Endodermal cell (in vitro differentiated cells): ENCODE measurements at regions not wholly inside any gene's neighbourhood (a gene's known extent, or its start where the extent isn't known, plus 50 kb on each side); places are given as distances from the start of the nearest gene placed in this dataset.

ENCODE experiments used
- DNase-seq: peaks from one replicate; pipeline ENCODE4 v3.0.0-alpha.2; 2017
- H3K27ac ChIP-seq: 2 replicates; pipeline ENCODE4 v1.5.1; 2013; ENCODE audit warnings: mild to moderate bottlenecking, low read depth, low read length, moderate library complexity
- H3K27me3 ChIP-seq: 2 replicates; pipeline ENCODE4 v1.6.1; 2013; ENCODE audit warnings: mild to moderate bottlenecking, low read length, moderate library complexity; ENCODE audit not compliant: insufficient read depth, control insufficient read depth, poor library complexity, severe bottlenecking
- H3K36me3 ChIP-seq: 2 replicates; pipeline ENCODE4 v1.7.0; 2013; ENCODE audit warnings: mild to moderate bottlenecking, low read length, moderate library complexity; ENCODE audit not compliant: control insufficient read depth, insufficient read depth
- H3K4me1 ChIP-seq: one replicate; pipeline ENCODE4 v1.7.0; 2013; ENCODE audit warnings: low read length; ENCODE audit not compliant: control insufficient read depth, insufficient read depth
- H3K4me3 ChIP-seq: 2 replicates; pipeline ENCODE4 v1.5.1; 2013; ENCODE audit warnings: mild to moderate bottlenecking, low read length, moderate library complexity
- H3K9ac ChIP-seq: 2 replicates; pipeline ENCODE4 v1.6.1; 2013; ENCODE audit warnings: mild to moderate bottlenecking, low read length, moderate library complexity; ENCODE audit not compliant: poor library complexity, severe bottlenecking; ENCODE audit errors: extremely low read depth
- H3K9me3 ChIP-seq: 2 replicates; pipeline ENCODE4 v1.6.1; 2013; ENCODE audit warnings: mild to moderate bottlenecking, low read length, moderate library complexity; ENCODE audit not compliant: control insufficient read depth
- H3K27ac Mint-ChIP-seq: 2 replicates; pipeline ENCODE4 v1.8.0; 2020; ENCODE audit warnings: mixed read lengths
- H3K27me3 Mint-ChIP-seq: 2 replicates; pipeline ENCODE4 v1.8.0; 2021; ENCODE audit warnings: mild to moderate bottlenecking, mixed read lengths; ENCODE audit not compliant: insufficient read depth
- H3K36me3 Mint-ChIP-seq: 2 replicates; pipeline ENCODE4 v1.8.0; 2020; ENCODE audit warnings: low read depth, mixed read lengths
- H3K4me1 Mint-ChIP-seq: 2 replicates; pipeline ENCODE4 v1.8.0; 2020; ENCODE audit warnings: mixed read lengths
- H3K4me3 Mint-ChIP-seq: 2 replicates; pipeline ENCODE4 v1.8.0; 2020; ENCODE audit warnings: mild to moderate bottlenecking, moderate library complexity, mixed read lengths
- H3K9me3 Mint-ChIP-seq: 2 replicates; pipeline ENCODE4 v1.8.0; 2020; ENCODE audit warnings: mild to moderate bottlenecking, mixed read lengths
- CTCF ChIP-seq: fragments of 200-600 bp; sonication (generic); conservative IDR thresholded peaks from 2 replicates; pipeline ENCODE4 v1.5.0; 2021; ENCODE audit warnings: antibody characterized with exemption, mild to moderate bottlenecking
- WGBS, 2 experiments: methylation state at CpG; one replicate each; pipeline versions ENCODE4 v1.1.5 to v1.1.7; 2013; ENCODE audit warnings: missing lambda C conversion rate in 2 of 2, mixed read lengths in 1 of 2; ENCODE audit not compliant: insufficient coverage in 1 of 2, insufficient read length in 1 of 2; 5-methylcytosine and 5-hydroxymethylcytosine counted together

DNA sequence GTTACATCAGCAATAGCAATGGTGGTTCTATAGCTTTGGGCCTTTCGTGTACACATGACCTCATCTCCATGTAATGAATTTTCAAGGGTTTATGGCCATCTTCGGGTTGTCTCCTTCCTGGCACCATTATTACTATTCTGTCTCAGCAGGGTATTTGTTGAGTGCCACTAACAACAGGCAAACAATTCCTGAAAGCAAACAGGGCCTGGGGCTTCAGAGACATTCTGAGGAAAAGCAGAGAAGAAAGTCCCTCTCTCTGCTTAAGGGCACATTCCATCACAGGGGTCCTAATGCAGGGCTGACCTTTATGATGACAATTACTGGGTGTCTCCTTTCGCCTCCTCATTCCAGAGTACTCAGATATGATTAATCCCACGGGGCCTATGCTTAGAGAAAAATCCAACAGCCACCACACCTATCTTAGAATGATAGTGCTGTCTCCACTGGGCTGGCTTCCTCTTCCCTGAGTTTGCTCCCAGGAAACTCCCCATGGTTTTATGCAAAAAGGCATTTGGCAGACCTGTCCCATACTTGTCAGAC lies 540.2 kb upstream of the ZNF462 start:
- no peaks in the 10 kb centered on the region for H3K36me3 Mint-ChIP-seq
- DNase-seq = no peak
- Histone ChIP-seq H3K27ac (no peak overlapping the region), H3K27me3 (no peaks in the 10 kb centered on the region), H3K9me3 (no peaks in the 10 kb centered on the region), H3K9ac (no peak overlapping the region), H3K4me3 (no peak overlapping the region), H3K36me3 (no peaks in the 10 kb centered on the region), H3K4me1 (peaks cover 5% of the 10 kb centered on the region)
- WGBS, 2 experiments = 86 to 88% methylated on average over 2 to 4 of the region's 4 CpGs
- H3K27me3 Mint-ChIP-seq = no peaks in the 10 kb centered on the region
- peaks cover 21% of the 10 kb centered on the region for H3K4me1 Mint-ChIP-seq
- no peaks in the 10 kb centered on the region for H3K9me3 Mint-ChIP-seq
- H3K27ac Mint-ChIP-seq = no peak overlapping the region
- no peak for TF ChIP-seq CTCF
- no peak overlapping the region for H3K4me3 Mint-ChIP-seq

DNA sequence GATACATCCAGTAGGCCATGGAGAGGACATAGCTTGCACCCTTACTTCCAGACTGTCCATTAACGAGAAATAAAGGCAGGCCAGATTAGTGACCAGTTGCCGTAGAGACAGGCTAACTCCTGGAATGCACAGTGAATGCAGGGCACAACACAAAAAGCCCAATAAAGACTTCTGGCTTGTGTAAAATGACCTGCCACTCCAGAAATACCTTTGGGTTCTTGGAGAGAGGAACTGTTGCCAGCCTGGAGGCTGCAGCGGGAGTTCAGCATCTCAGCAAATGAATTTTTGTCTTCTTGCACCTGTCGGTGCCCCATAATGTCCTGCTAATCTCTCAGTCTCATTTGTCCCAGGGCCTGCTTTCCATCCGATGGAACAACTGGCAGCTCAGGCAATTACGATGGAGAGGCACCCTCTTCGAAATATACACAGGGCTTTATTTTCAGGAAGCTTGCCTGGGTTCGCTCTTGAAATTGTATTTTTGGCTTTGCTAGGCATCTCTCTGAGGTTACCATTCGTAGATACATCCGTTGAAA lies 538.8 kb upstream of the ZNF462 start:
- H3K4me1 Mint-ChIP-seq = peaks cover 21% of the 10 kb centered on the region
- no peaks in the 10 kb centered on the region for H3K36me3 Mint-ChIP-seq
- no peaks in the 10 kb centered on the region for H3K27me3 ChIP-seq
- peaks cover 5% of the 10 kb centered on the region for H3K4me1 ChIP-seq
- H3K27ac ChIP-seq = peak overlapping the region; percentile 5
- no peak overlapping the region for H3K9ac ChIP-seq
- H3K36me3 ChIP-seq = no peaks in the 10 kb centered on the region
- DNase-seq = no peak
- no peak overlapping the region for H3K27ac Mint-ChIP-seq
- H3K9me3 ChIP-seq = no peaks in the 10 kb centered on the region
- no peak overlapping the region for H3K4me3 Mint-ChIP-seq
- no peaks in the 10 kb centered on the region for H3K9me3 Mint-ChIP-seq
- H3K27me3 Mint-ChIP-seq = no peaks in the 10 kb centered on the region
- no peak for TF ChIP-seq CTCF
- 76 to 88% methylated on average over 7 to 10 of the region's 10 CpGs for WGBS, 2 experiments
- H3K4me3 ChIP-seq = no peak overlapping the region

GRCh38 chr9:106324591-106325280 lies 538.2 kb upstream of the ZNF462 start:
- no peaks in the 10 kb centered on the region for H3K36me3 ChIP-seq
- Mint-ChIP-seq H3K4me1 (peaks cover 21% of the 10 kb centered on the region), H3K4me3 (no peak overlapping the region), H3K27ac (no peak overlapping the region), H3K9me3 (no peaks in the 10 kb centered on the region), H3K27me3 (no peaks in the 10 kb centered on the region), H3K36me3 (no peaks in the 10 kb centered on the region)
- DNase-seq = no peak
- no peaks in the 10 kb centered on the region for H3K9me3 ChIP-seq
- WGBS, 2 experiments = 61 to 82% methylated on average over 5 to 7 of the region's 7 CpGs
- peaks cover 5% of the 10 kb centered on the region for H3K4me1 ChIP-seq
- H3K27ac ChIP-seq = peak overlapping the region; percentile 5
- TF ChIP-seq CTCF = no peak
- H3K9ac ChIP-seq = no peak overlapping the region
- no peaks in the 10 kb centered on the region for H3K27me3 ChIP-seq
- no peak overlapping the region for H3K4me3 ChIP-seq
